Bronchial epithelial cell (primary cell): ENCODE measurements at regions not wholly inside any gene's neighbourhood (a gene's known extent, or its start where the extent isn't known, plus 50 kb on each side); places are given as distances from the start of the nearest gene placed in this dataset.
"Not testable (repeated sequence)": the region's sequence is repeated elsewhere in the genome, so short reads cannot be mapped to it uniquely, and the experiment has no call there.

Experiments
- DNase-seq: peaks from one replicate; pipeline ENCODE4 v3.0.0-alpha.2; 2010; ENCODE audit warnings: low read depth
- FAIRE-seq: peaks from 2 replicates; lab custom pipeline; 2011; peaks lifted over from hg19 to GRCh38; lab: Jason Lieb, UNC
- H3K27me3 ChIP-seq: 2 replicates; pipeline ENCODE4 v1.5.1; 2011; ENCODE audit warnings: low read length; ENCODE audit not compliant: control insufficient read depth, insufficient read depth
- H3K36me3 ChIP-seq: 2 replicates; pipeline ENCODE4 v1.5.1; 2011; ENCODE audit warnings: low read length; ENCODE audit not compliant: control insufficient read depth, insufficient read depth
- H3K4me3 ChIP-seq: 2 replicates; pipeline ENCODE4 v1.5.1; 2011; ENCODE audit warnings: mild to moderate bottlenecking, low read depth, low read length, control low read depth
- TF ChIP-seq, protein P1 (sequence below): IDR thresholded peaks from 2 replicates; pipeline ENCODE4 v1.5.1; 2011; ENCODE audit warnings: mild to moderate bottlenecking, moderate library complexity, low read length, control low read depth, inconsistent platforms; ENCODE audit not compliant: insufficient read depth, severe bottlenecking

DNA sequence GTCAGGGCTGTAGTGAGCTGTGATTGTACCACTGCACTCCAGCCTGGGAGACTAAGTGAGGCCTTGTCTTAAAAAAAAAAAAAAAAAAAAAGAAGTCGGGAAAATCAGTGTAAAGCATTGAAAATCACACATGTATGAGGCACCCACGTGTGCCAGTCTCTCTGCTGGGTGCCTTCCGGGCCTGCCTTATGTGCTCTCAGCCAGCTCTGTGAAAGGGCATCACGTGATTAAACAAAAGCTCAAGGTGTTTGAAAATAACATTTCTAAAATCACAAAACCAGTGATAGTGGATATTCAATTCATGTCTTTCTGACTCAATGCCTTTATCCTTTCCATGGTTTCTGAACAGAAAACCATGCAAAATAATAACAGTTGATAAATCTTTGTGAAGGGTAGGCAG, 125.2 kb upstream of the PALS2 start:
- Histone ChIP-seq H3K4me3 (no peak overlapping the region), H3K27me3 (no peaks in the 10 kb centered on the region), H3K36me3 (no peaks in the 10 kb centered on the region)
- FAIRE-seq, result no peak
- no peak for DNase-seq
- TF ChIP-seq, protein P1, sequence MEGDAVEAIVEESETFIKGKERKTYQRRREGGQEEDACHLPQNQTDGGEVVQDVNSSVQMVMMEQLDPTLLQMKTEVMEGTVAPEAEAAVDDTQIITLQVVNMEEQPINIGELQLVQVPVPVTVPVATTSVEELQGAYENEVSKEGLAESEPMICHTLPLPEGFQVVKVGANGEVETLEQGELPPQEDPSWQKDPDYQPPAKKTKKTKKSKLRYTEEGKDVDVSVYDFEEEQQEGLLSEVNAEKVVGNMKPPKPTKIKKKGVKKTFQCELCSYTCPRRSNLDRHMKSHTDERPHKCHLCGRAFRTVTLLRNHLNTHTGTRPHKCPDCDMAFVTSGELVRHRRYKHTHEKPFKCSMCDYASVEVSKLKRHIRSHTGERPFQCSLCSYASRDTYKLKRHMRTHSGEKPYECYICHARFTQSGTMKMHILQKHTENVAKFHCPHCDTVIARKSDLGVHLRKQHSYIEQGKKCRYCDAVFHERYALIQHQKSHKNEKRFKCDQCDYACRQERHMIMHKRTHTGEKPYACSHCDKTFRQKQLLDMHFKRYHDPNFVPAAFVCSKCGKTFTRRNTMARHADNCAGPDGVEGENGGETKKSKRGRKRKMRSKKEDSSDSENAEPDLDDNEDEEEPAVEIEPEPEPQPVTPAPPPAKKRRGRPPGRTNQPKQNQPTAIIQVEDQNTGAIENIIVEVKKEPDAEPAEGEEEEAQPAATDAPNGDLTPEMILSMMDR, result no peak

DNA sequence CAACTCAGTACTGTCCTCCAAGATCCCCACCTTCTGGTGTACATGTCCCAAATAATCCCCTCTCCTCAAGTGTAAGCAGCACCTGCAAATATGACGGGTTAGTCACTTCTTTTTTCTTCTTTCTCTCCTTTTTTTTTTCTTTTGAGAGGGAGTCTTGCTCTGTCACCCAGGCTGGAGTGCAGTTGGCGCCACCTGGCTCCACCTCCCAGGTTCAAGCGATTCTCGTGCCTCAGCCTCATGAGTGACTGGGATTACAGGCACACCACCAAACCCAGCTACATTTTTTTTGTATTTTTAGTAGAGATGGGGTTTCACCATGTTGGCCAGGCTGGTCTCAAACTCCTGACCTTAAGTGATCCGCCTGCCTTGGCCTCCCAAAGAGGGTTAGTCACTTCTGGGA, 123.8 kb upstream of the PALS2 start:
- not testable (repeated sequence) for DNase-seq, H3K27me3 ChIP-seq, H3K36me3 ChIP-seq, H3K4me3 ChIP-seq, FAIRE-seq

DNA sequence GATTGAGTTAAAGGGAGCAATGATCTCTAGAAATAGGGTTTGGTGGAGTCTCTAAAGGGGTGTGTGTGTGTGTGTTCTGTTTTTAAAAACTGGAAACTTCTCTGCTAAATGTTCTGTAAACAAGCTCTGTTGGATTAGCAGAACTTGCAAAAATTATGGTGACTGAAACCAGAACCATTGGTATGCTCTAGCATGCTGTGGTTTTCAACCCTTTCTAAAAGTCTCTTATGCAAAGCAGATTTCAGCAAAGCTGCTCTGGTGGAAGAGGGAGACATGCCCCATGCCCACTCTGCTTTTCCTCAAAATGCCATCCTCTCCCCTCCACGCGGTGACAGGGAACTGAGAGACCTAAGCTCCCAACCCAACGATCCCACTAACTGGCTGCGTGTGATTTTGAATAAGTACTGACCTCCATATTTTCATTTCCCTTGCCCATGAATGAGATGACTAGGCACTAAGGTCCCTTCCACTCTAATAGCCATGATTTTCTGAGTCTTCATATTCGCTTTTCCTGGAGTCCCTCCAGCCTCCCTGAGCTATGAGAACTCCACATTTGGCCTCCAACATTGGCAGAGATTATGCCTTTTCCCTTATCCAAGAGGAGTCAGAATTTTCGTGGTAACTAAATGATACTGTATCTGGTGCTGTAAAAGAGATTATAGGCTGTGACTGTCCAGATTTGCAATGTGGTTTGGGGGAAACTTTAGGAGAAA, 117.3 kb upstream of the PALS2 start:
- FAIRE-seq (no peak), DNase-seq (no peak)
- TF ChIP-seq, protein P1, result no peak
- no peaks in the 10 kb centered on the region for H3K36me3 ChIP-seq
- no peaks in the 10 kb centered on the region for H3K27me3 ChIP-seq
- no peak overlapping the region for H3K4me3 ChIP-seq

DNA sequence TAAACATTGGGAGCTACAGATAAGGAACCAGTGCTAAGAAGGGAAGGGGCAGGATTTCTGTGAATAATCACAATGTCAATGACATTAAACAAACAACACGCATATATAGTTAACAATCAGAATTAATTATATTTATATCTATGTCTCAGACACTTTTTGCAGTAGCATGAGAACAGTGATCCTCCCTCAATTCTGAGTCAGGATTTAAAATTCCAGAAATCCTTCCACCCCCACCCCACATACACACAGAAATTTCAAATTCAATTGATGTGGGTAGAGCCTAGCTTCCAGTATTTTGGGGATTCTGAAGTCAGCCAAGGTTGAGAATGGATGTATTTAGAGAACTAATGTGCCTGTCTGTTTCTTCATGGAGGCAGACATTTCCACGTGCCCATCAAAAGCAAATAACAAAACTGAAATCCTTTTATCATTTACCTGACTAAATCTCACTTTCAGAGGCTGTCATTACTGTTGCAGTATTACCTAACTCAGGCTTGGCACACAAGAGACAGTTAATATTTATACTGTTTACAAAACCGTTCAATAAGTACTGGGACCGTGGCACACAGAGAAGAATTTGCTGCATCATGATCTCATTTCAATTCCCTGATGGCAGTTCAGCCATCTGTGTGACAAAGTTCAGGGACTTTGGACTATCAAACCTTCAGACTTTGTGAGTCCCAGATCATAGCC, 116.6 kb upstream of the PALS2 start:
- no peaks in the 10 kb centered on the region for H3K27me3 ChIP-seq
- DNase-seq, result no peak
- TF ChIP-seq, protein P1, result no peak
- no peak for FAIRE-seq
- no peaks in the 10 kb centered on the region for H3K36me3 ChIP-seq
- no peak overlapping the region for H3K4me3 ChIP-seq

DNA sequence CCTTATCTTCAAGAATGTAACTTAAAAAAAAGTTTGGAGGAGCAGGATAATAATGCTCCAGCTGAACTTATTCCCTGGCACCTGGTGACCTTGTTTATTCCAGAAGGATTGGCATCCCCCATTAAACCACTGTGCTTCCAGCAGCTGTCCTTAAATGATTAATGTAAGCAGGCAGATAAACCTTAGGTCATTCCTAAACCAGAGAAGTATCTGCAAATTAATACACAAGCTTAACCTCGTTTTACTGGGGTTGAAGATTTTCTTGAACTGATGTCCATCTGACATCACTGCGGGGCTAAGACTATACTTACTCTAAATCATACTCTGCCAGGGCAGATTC, 116.1 kb upstream of the PALS2 start:
- Histone ChIP-seq H3K27me3 (no peaks in the 10 kb centered on the region), H3K36me3 (no peaks in the 10 kb centered on the region), H3K4me3 (no peak overlapping the region)
- no peak for FAIRE-seq
- TF ChIP-seq, protein P1, result no peak
- DNase-seq, result no peak

DNA sequence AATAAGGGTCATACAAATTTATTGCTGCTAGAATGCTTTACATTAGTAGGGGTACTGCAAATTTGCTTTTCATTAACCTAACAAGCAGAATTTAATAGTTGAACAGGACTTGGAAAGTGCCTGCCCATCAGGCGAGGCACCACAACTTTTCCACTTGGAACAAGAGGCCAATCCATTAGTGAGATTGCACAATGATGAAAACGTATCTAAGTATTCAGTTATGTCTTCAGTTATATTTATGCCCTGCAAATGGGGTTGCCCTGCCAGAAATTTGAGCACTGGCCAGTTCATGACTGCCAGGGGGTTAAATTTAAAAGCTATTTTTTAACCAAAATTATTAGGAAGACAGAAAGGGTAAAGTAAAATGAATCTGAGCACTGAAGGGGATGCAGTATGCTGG, 111.1 kb upstream of the PALS2 start:
- H3K27me3 ChIP-seq, result no peaks in the 10 kb centered on the region
- H3K4me3 ChIP-seq, result no peak overlapping the region
- TF ChIP-seq, protein P1, result no peak
- FAIRE-seq (no peak), DNase-seq (no peak)
- H3K36me3 ChIP-seq, result no peaks in the 10 kb centered on the region
